GM23248 (cell line): ENCODE measurements at regions not wholly inside any gene's neighbourhood (a gene's known extent, or its start where the extent isn't known, plus 50 kb on each side); places are given as distances from the start of the nearest gene placed in this dataset.

Experiments used
- EZH2 ChIP-seq: fragments of 200-600 bp; sonication (generic); IDR thresholded peaks from 2 replicates; pipeline ENCODE4 v1.6.1; 2018; ENCODE audit warnings: antibody characterized with exemption, mild to moderate bottlenecking; ENCODE audit not compliant: insufficient read depth, poor library complexity, severe bottlenecking
- EZH2phosphoT487 ChIP-seq: fragments of 200-600 bp; sonication (generic); IDR thresholded peaks from 2 replicates; pipeline ENCODE4 v1.6.1; 2018; ENCODE audit warnings: antibody characterized with exemption, moderate library complexity, mild to moderate bottlenecking, low read depth; ENCODE audit not compliant: insufficient read depth

DNA sequence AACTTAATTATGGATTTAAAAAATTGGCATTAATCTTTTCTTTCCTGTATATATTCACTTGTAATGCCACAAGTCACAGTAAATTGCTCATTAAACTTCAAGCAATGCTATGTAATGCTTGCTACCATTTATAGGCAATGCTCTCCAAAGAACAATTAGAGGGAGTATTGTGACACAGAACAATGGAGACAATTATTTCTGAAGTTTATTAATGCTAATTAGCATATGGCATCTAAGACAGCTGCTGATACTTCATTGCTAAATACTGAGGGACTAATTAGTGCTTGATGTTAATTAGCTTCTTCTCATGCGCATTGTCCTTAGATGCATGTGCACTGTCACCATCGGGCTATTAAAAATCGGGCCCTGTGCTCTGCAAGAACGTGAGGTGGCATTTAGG, 1012.8 kb downstream of the SOCS6 start:
- TF ChIP-seq EZH2: no peak
- no peak for TF ChIP-seq EZH2phosphoT487
